GM23338 (cell line): ENCODE measurements at regions not wholly inside any gene's neighbourhood (a gene's known extent, or its start where the extent isn't known, plus 50 kb on each side); places are given as distances from the start of the nearest gene placed in this dataset.

Source experiments
- ATAC-seq: fragments of 200-7000 bp; cut with Tn5 transposase; 3 replicates; pipeline ENCODE4 v1.9.1; 2020
- DNase-seq: peaks from one replicate; pipeline ENCODE4 v3.0.0-alpha.2; 2015; ENCODE audit warnings: low spot score
- H2AFZ ChIP-seq: fragments of 200-600 bp; sonication (generic); 2 replicates; pipeline ENCODE4 v1.8.0; 2016; ENCODE audit warnings: antibody characterized with exemption, mild to moderate bottlenecking, moderate library complexity
- H3F3A ChIP-seq: fragments of 200-600 bp; sonication (generic); replicated peaks from 2 replicates; pipeline ENCODE4 v1.8.0; 2017; ENCODE audit warnings: antibody characterized with exemption, mixed run types, low read depth
- H3K27ac ChIP-seq: fragments of 200-600 bp; sonication (generic); 2 replicates; pipeline ENCODE4 v1.6.1; 2016; ENCODE audit warnings: low read depth
- H3K27me3 ChIP-seq: fragments of 200-600 bp; sonication (generic); 2 replicates; pipeline ENCODE4 v1.8.0; 2016; ENCODE audit warnings: mild to moderate bottlenecking, mixed run types, moderate library complexity; ENCODE audit not compliant: insufficient read depth
- H3K36me3 ChIP-seq: fragments of 200-600 bp; sonication (generic); 2 replicates; pipeline ENCODE4 v1.8.0; 2016; ENCODE audit warnings: mild to moderate bottlenecking; ENCODE audit not compliant: insufficient read depth
- H3K4me1 ChIP-seq: fragments of 200-600 bp; sonication (generic); 2 replicates; pipeline ENCODE4 v1.8.0; 2016; ENCODE audit warnings: mild to moderate bottlenecking, moderate library complexity; ENCODE audit not compliant: insufficient read depth
- H3K4me2 ChIP-seq: fragments of 200-600 bp; sonication (generic); 2 replicates; pipeline ENCODE4 v1.7.1; 2017; ENCODE audit warnings: mixed run types
- H3K4me3 ChIP-seq: fragments of 200-600 bp; sonication (generic); 2 replicates; pipeline ENCODE4 v1.6.1; 2016; ENCODE audit warnings: mixed run types
- H3K79me2 ChIP-seq: fragments of 200-600 bp; sonication (generic); replicated peaks from 2 replicates; pipeline ENCODE4 v1.8.0; 2017; ENCODE audit warnings: mild to moderate bottlenecking; ENCODE audit not compliant: insufficient read depth
- H3K9me2 ChIP-seq: fragments of 200-600 bp; sonication (generic); 2 replicates; pipeline ENCODE4 v1.8.0; 2017; ENCODE audit not compliant: insufficient read depth
- H4K20me1 ChIP-seq: fragments of 200-600 bp; sonication (generic); replicated peaks from 2 replicates; pipeline ENCODE4 v1.8.0; 2017; ENCODE audit warnings: mild to moderate bottlenecking; ENCODE audit not compliant: insufficient read depth
- H3K27ac Mint-ChIP-seq: 2 replicates; pipeline ENCODE4 v1.8.0; 2020; ENCODE audit warnings: inconsistent platforms, mild to moderate bottlenecking, moderate library complexity, mixed read lengths
- H3K27me3 Mint-ChIP-seq: 3 replicates; pipeline ENCODE4 v1.8.0; 2022; ENCODE audit warnings: low read depth, mild to moderate bottlenecking, moderate library complexity, mixed read lengths, inconsistent platforms; ENCODE audit not compliant: insufficient read depth, poor library complexity
- H3K36me3 Mint-ChIP-seq: 3 replicates; pipeline ENCODE4 v1.8.0; 2021; ENCODE audit warnings: low read depth, mild to moderate bottlenecking, inconsistent platforms, moderate library complexity, mixed read lengths
- H3K4me1 Mint-ChIP-seq: 3 replicates; pipeline ENCODE4 v1.8.0; 2020; ENCODE audit warnings: mild to moderate bottlenecking, inconsistent platforms, mixed read lengths
- H3K4me3 Mint-ChIP-seq: 3 replicates; pipeline ENCODE4 v1.8.0; 2021; ENCODE audit warnings: moderate library complexity, mild to moderate bottlenecking, inconsistent platforms, mixed read lengths
- H3K9me3 Mint-ChIP-seq: 3 replicates; pipeline ENCODE4 v1.8.0; 2020; ENCODE audit warnings: moderate library complexity, mild to moderate bottlenecking, inconsistent platforms, mixed read lengths
- CTCF ChIP-seq, 2 experiments: fragments of 200-600 bp in 1 of 2; sonication (generic) in 1 of 2; conservative IDR thresholded peaks; 2 replicates each; pipeline versions ENCODE4 v1.5.1 to v1.6.1; 2016 to 2017; ENCODE audit warnings: antibody characterized with exemption in 2 of 2, low read depth in 2 of 2, mild to moderate bottlenecking in 2 of 2, moderate library complexity in 1 of 2
- EZH2 ChIP-seq: fragments of 200-600 bp; sonication (generic); IDR thresholded peaks from one replicate; pipeline ENCODE4 v1.8.0; 2017; ENCODE audit warnings: antibody characterized with exemption, mild to moderate bottlenecking, low read depth; ENCODE audit not compliant: unreplicated experiment
- NANOG ChIP-seq: IDR thresholded peaks from 2 replicates; pipeline ENCODE4 v1.6.1; 2016; ENCODE audit warnings: antibody characterized with exemption, borderline replicate concordance
- ZNF462 ChIP-seq: fragments of 250-450 bp; sonication (Bioruptor Pico); IDR thresholded peaks from 2 replicates; pipeline ENCODE4 v1.5.0; 2020; ENCODE audit warnings: mild to moderate bottlenecking, moderate library complexity
- TF ChIP-seq, protein P1 (sequence below): IDR thresholded peaks from one replicate; pipeline ENCODE4 v1.6.1; 2018; ENCODE audit warnings: antibody characterized with exemption; ENCODE audit not compliant: unreplicated experiment

- Mint-ChIP-seq H3K36me3 (peaks cover 2% of the 10 kb centered on the region; the same call in 1 of the 3 replicates), H3K4me3 (no peak overlapping the region), H3K4me1 (peaks cover 10% of the 10 kb centered on the region; the same call in 2 of the 3 replicates), H3K27me3 (peaks cover 3% of the 10 kb centered on the region), H3K27ac (no peak overlapping the region), H3K9me3 (no peaks in the 10 kb centered on the region)
- Histone ChIP-seq H3K79me2 (no peaks in the 10 kb centered on the region), H3K4me3 (peak overlapping the region; percentile 19; the same call in 1 of the 2 replicates), H2AFZ (no peak overlapping the region; the same call in 1 of the 2 replicates), H4K20me1 (no peaks in the 10 kb centered on the region), H3K4me1 (peaks cover 16% of the 10 kb centered on the region), H3F3A (no peaks in the 10 kb centered on the region), H3K9me2 (no peaks in the 10 kb centered on the region), H3K4me2 (peak overlapping the region; percentile 11), H3K27me3 (no peaks in the 10 kb centered on the region), H3K36me3 (0 out of 2 replicates have a peak, but pooled peaks cover 4% of the 10 kb centered on the region), H3K27ac (no peak overlapping the region)
- DNase-seq (no peak), ATAC-seq (no peak)
- TF ChIP-seq ZNF462 (no peak), NANOG (no peak), EZH2 (no peak), CTCF (conservative IDR thresholded peaks at IDR 0.05; ENCODE audit: low read depth in 2 of 2) (no peak)
- TF ChIP-seq, protein P1, sequence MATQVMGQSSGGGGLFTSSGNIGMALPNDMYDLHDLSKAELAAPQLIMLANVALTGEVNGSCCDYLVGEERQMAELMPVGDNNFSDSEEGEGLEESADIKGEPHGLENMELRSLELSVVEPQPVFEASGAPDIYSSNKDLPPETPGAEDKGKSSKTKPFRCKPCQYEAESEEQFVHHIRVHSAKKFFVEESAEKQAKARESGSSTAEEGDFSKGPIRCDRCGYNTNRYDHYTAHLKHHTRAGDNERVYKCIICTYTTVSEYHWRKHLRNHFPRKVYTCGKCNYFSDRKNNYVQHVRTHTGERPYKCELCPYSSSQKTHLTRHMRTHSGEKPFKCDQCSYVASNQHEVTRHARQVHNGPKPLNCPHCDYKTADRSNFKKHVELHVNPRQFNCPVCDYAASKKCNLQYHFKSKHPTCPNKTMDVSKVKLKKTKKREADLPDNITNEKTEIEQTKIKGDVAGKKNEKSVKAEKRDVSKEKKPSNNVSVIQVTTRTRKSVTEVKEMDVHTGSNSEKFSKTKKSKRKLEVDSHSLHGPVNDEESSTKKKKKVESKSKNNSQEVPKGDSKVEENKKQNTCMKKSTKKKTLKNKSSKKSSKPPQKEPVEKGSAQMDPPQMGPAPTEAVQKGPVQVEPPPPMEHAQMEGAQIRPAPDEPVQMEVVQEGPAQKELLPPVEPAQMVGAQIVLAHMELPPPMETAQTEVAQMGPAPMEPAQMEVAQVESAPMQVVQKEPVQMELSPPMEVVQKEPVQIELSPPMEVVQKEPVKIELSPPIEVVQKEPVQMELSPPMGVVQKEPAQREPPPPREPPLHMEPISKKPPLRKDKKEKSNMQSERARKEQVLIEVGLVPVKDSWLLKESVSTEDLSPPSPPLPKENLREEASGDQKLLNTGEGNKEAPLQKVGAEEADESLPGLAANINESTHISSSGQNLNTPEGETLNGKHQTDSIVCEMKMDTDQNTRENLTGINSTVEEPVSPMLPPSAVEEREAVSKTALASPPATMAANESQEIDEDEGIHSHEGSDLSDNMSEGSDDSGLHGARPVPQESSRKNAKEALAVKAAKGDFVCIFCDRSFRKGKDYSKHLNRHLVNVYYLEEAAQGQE = no peak
These were observed 62.8 kb downstream of the FBXO5 start for GRCh38 chr6:152920016-152920415.
